ENCODE measurements at regions not wholly inside any gene's neighbourhood (a gene's known extent, or its start where the extent isn't known, plus 50 kb on each side); places are given as distances from the start of the nearest gene placed in this dataset.

- no peak for DNase-seq (ENCODE audit: low read depth, low spot score)
- no peak for TF ChIP-seq EZH2 (IDR thresholded peaks at IDR 0.05)
- TF ChIP-seq POLR2AphosphoS5 (IDR thresholded peaks at IDR 0.05; ENCODE audit: borderline replicate concordance, low read depth, low read length), result no peak
- TF ChIP-seq FOXP2 (optimal IDR thresholded peaks at IDR 0.05; ENCODE audit: control extremely low read depth, extremely low read length, insufficient read depth), result no peak
These were observed 139.4 kb downstream of the TBX5 start for GRCh38 chr12:114266536-114266935.

DNA sequence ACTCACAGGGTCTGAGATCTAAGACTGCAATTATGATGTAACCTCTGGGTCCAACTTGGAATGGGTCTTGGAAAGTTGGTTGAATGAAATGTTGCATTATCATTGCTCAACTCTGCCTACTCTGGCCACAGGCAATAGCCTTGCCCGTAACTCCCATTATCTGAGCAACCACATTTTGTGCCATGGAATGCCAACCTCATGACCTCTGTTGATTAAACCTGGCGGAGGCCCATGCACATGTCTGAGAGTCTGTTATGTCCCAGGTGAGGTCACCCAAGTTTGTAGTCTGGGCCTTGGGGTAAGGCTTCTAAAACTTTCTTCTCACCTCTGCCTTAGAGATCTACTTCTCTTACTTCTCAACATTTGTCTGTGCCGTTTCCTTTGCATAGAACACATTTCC is 140.9 kb downstream of the TBX5 start:
- Histone ChIP-seq H3K9ac (ENCODE audit: insufficient read length) (no peak overlapping the region), H3K27ac (no peak overlapping the region), H3K36me3 (ENCODE audit: insufficient read depth, low read length) (no peaks in the 10 kb centered on the region), H3K9me3 (ENCODE audit: low read depth, low read length) (no peaks in the 10 kb centered on the region), H3K4me3 (no peak overlapping the region)
- DNase-seq (ENCODE audit: low read depth, low spot score), result no peak
- TF ChIP-seq POLR2AphosphoS5 (IDR thresholded peaks at IDR 0.05; ENCODE audit: borderline replicate concordance, low read depth, low read length), result no peak
- no peak for TF ChIP-seq FOXP2 (optimal IDR thresholded peaks at IDR 0.05; ENCODE audit: control extremely low read depth, extremely low read length, insufficient read depth)
- no peak for TF ChIP-seq EZH2 (IDR thresholded peaks at IDR 0.05)

More at GRCh38 chr12:114266536-114266935, 139.4 kb downstream of the TBX5 start:
- Histone ChIP-seq H3K4me3 (no peak overlapping the region), H3K36me3 (ENCODE audit: insufficient read depth, low read length) (no peaks in the 10 kb centered on the region), H3K9me3 (ENCODE audit: low read depth, low read length) (no peaks in the 10 kb centered on the region), H3K27ac (no peak overlapping the region), H3K9ac (ENCODE audit: insufficient read length) (no peak overlapping the region)

GRCh38 chr12:114263056-114263805 is 142.7 kb downstream of the TBX5 start:
- TF ChIP-seq FOXP2 (optimal IDR thresholded peaks at IDR 0.05; ENCODE audit: control extremely low read depth, extremely low read length, insufficient read depth), result no peak
- TF ChIP-seq POLR2AphosphoS5 (IDR thresholded peaks at IDR 0.05; ENCODE audit: borderline replicate concordance, low read depth, low read length), result no peak
- no peak for TF ChIP-seq EZH2 (IDR thresholded peaks at IDR 0.05)
- H3K27ac ChIP-seq, result no peak overlapping the region
- DNase-seq (ENCODE audit: low read depth, low spot score), result no peak
- no peak overlapping the region for H3K4me3 ChIP-seq
- H3K9me3 ChIP-seq (ENCODE audit: low read depth, low read length), result no peaks in the 10 kb centered on the region
- H3K36me3 ChIP-seq (ENCODE audit: insufficient read depth, low read length), result no peaks in the 10 kb centered on the region
- H3K9ac ChIP-seq (ENCODE audit: insufficient read length), result no peak overlapping the region

GRCh38 chr12:114257687-114258086 is 148.3 kb downstream of the TBX5 start:
- DNase-seq (ENCODE audit: low read depth, low spot score), result no peak
- Histone ChIP-seq H3K4me3 (no peak overlapping the region), H3K27ac (no peak overlapping the region), H3K9ac (ENCODE audit: insufficient read length) (no peak overlapping the region), H3K9me3 (ENCODE audit: low read depth, low read length) (no peaks in the 10 kb centered on the region), H3K36me3 (ENCODE audit: insufficient read depth, low read length) (no peaks in the 10 kb centered on the region)
- TF ChIP-seq FOXP2 (optimal IDR thresholded peaks at IDR 0.05; ENCODE audit: control extremely low read depth, extremely low read length, insufficient read depth) (no peak), EZH2 (IDR thresholded peaks at IDR 0.05) (no peak), POLR2AphosphoS5 (IDR thresholded peaks at IDR 0.05; ENCODE audit: borderline replicate concordance, low read depth, low read length) (no peak)

GRCh38 chr12:114254998-114255397 is 150.9 kb downstream of the TBX5 start:
- H3K36me3 ChIP-seq (ENCODE audit: insufficient read depth, low read length), result no peaks in the 10 kb centered on the region
- DNase-seq (ENCODE audit: low read depth, low spot score), result no peak
- no peak overlapping the region for H3K27ac ChIP-seq
- TF ChIP-seq POLR2AphosphoS5 (IDR thresholded peaks at IDR 0.05; ENCODE audit: borderline replicate concordance, low read depth, low read length), result no peak
- TF ChIP-seq FOXP2 (optimal IDR thresholded peaks at IDR 0.05; ENCODE audit: control extremely low read depth, extremely low read length, insufficient read depth), result no peak
- no peak for TF ChIP-seq EZH2 (IDR thresholded peaks at IDR 0.05)
- H3K4me3 ChIP-seq, result no peak overlapping the region
- no peaks in the 10 kb centered on the region for H3K9me3 ChIP-seq (ENCODE audit: low read depth, low read length)
- no peak overlapping the region for H3K9ac ChIP-seq (ENCODE audit: insufficient read length)

GRCh38 chr12:114253976-114254778 is 151.8 kb downstream of the TBX5 start:
- TF ChIP-seq EZH2 (IDR thresholded peaks at IDR 0.05) (no peak), FOXP2 (optimal IDR thresholded peaks at IDR 0.05; ENCODE audit: control extremely low read depth, extremely low read length, insufficient read depth) (no peak), POLR2AphosphoS5 (IDR thresholded peaks at IDR 0.05; ENCODE audit: borderline replicate concordance, low read depth, low read length) (no peak)
- no peaks in the 10 kb centered on the region for H3K36me3 ChIP-seq (ENCODE audit: insufficient read depth, low read length)
- no peak for DNase-seq (ENCODE audit: low read depth, low spot score)
- H3K9ac ChIP-seq (ENCODE audit: insufficient read length), result no peak overlapping the region
- no peak overlapping the region for H3K27ac ChIP-seq
- no peak overlapping the region for H3K4me3 ChIP-seq
- no peaks in the 10 kb centered on the region for H3K9me3 ChIP-seq (ENCODE audit: low read depth, low read length)

DNA sequence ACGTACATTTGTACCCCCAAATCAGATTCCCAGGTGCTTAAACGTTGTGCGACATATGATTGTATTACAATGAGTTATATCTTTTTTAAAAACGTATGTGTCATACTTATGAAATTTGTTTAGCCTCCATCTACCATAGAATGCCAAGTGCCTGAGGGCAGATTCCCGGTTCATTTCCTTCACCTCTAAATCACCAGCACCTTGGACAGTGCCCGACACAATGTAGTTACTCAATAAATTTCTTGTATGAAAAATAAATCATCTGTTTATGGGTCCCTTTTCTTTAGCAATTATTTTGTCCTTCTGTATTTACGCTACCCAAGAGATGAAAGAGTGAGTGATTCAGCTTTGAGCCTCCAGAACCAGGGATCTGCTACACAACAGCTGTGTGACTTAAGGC is 157.4 kb downstream of the TBX5 start:
- Histone ChIP-seq H3K9ac (ENCODE audit: insufficient read length) (no peak overlapping the region), H3K4me3 (no peak overlapping the region), H3K36me3 (ENCODE audit: insufficient read depth, low read length) (no peaks in the 10 kb centered on the region), H3K27ac (no peak overlapping the region), H3K9me3 (ENCODE audit: low read depth, low read length) (no peaks in the 10 kb centered on the region)
- no peak for DNase-seq (ENCODE audit: low read depth, low spot score)
- TF ChIP-seq POLR2AphosphoS5 (IDR thresholded peaks at IDR 0.05; ENCODE audit: borderline replicate concordance, low read depth, low read length) (no peak), EZH2 (IDR thresholded peaks at IDR 0.05) (no peak)

DNA sequence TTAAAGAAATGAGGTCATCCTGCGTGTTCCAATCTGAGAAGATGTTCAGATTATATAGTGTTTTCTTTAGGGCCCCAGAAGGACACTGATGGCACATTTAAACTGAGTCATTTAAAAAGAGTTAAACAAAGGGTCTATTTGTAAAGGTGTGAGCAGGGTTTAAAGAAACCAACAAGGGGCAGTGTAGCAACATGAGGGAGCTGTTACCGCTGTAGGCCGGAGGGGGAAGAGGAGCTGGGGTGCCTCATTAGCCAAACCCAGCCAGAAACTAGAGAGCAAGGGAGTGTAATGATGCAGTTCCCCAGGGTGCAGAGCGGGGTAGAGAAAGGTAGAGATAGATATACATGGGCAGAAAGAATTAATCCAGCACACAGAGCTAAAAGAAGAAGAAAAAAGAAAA is 160.4 kb downstream of the TBX5 start:
- no peak for DNase-seq (ENCODE audit: low read depth, low spot score)
- H3K9me3 ChIP-seq (ENCODE audit: low read depth, low read length), result no peaks in the 10 kb centered on the region
- H3K36me3 ChIP-seq (ENCODE audit: insufficient read depth, low read length), result no peaks in the 10 kb centered on the region
- TF ChIP-seq POLR2AphosphoS5 (IDR thresholded peaks at IDR 0.05; ENCODE audit: borderline replicate concordance, low read depth, low read length), result no peak
- no peak for TF ChIP-seq FOXP2 (optimal IDR thresholded peaks at IDR 0.05; ENCODE audit: control extremely low read depth, extremely low read length, insufficient read depth)
- TF ChIP-seq EZH2 (IDR thresholded peaks at IDR 0.05), result no peak
- no peak overlapping the region for H3K4me3 ChIP-seq
- H3K9ac ChIP-seq (ENCODE audit: insufficient read length), result no peak overlapping the region
- no peak overlapping the region for H3K27ac ChIP-seq

Measured in SK-N-MC (cell line).